ENCODE measurements at regions not wholly inside any gene's neighbourhood (a gene's known extent, or its start where the extent isn't known, plus 50 kb on each side); places are given as distances from the start of the nearest gene placed in this dataset.

DNA sequence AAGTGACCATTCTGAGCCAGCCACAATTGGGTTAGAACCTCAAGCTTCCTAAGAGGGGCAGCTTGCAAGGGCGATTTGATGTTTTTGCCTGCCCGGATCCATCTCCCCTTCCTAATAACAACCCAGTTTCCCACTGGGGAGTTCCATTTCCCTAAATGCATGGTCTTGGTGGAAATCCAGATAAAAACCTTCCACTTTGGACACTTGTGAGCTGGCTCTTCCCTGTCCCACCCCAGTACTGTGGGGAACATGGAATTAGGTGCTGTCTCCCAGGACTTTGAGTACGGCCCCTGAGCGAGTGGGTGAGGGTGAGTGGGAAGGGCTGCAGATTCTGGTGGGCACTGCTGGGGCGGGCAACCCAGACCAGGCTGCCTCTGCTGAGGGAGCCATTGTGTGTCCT, 122.3 kb downstream of the DDX1 start:
- TF ChIP-seq POLR2A (IDR thresholded peaks at IDR 0.05) = no peak
- TF ChIP-seq, protein P1, sequence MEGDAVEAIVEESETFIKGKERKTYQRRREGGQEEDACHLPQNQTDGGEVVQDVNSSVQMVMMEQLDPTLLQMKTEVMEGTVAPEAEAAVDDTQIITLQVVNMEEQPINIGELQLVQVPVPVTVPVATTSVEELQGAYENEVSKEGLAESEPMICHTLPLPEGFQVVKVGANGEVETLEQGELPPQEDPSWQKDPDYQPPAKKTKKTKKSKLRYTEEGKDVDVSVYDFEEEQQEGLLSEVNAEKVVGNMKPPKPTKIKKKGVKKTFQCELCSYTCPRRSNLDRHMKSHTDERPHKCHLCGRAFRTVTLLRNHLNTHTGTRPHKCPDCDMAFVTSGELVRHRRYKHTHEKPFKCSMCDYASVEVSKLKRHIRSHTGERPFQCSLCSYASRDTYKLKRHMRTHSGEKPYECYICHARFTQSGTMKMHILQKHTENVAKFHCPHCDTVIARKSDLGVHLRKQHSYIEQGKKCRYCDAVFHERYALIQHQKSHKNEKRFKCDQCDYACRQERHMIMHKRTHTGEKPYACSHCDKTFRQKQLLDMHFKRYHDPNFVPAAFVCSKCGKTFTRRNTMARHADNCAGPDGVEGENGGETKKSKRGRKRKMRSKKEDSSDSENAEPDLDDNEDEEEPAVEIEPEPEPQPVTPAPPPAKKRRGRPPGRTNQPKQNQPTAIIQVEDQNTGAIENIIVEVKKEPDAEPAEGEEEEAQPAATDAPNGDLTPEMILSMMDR (IDR thresholded peaks at IDR 0.05) = no peak
- no peak for TF ChIP-seq POLR2AphosphoS5 (IDR thresholded peaks at IDR 0.05)

Data from sigmoid colon (tissue), 4 donors.